ENCODE measurements at regions not wholly inside any gene's neighbourhood (a gene's known extent, or its start where the extent isn't known, plus 50 kb on each side); places are given as distances from the start of the nearest gene placed in this dataset.

GRCh38 chr20:60213126-60213893, 255.1 kb downstream of the CDH26 start:
- Histone ChIP-seq H3K4me1 (no peaks in the 10 kb centered on the region), H3K4me3 (no peak overlapping the region), H3K9me3 (no peaks in the 10 kb centered on the region), H3K27me3 (ENCODE audit: low read depth) (no peaks in the 10 kb centered on the region), H3K36me3 (no peaks in the 10 kb centered on the region), H3K27ac (no peak overlapping the region)
- intact Hi-C loops (cut with DNase I): no loop called here
- TF ChIP-seq, protein P1, sequence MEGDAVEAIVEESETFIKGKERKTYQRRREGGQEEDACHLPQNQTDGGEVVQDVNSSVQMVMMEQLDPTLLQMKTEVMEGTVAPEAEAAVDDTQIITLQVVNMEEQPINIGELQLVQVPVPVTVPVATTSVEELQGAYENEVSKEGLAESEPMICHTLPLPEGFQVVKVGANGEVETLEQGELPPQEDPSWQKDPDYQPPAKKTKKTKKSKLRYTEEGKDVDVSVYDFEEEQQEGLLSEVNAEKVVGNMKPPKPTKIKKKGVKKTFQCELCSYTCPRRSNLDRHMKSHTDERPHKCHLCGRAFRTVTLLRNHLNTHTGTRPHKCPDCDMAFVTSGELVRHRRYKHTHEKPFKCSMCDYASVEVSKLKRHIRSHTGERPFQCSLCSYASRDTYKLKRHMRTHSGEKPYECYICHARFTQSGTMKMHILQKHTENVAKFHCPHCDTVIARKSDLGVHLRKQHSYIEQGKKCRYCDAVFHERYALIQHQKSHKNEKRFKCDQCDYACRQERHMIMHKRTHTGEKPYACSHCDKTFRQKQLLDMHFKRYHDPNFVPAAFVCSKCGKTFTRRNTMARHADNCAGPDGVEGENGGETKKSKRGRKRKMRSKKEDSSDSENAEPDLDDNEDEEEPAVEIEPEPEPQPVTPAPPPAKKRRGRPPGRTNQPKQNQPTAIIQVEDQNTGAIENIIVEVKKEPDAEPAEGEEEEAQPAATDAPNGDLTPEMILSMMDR (IDR thresholded peaks at IDR 0.05): no peak
- DNase-seq (no peak), ATAC-seq (no peak)

DNA sequence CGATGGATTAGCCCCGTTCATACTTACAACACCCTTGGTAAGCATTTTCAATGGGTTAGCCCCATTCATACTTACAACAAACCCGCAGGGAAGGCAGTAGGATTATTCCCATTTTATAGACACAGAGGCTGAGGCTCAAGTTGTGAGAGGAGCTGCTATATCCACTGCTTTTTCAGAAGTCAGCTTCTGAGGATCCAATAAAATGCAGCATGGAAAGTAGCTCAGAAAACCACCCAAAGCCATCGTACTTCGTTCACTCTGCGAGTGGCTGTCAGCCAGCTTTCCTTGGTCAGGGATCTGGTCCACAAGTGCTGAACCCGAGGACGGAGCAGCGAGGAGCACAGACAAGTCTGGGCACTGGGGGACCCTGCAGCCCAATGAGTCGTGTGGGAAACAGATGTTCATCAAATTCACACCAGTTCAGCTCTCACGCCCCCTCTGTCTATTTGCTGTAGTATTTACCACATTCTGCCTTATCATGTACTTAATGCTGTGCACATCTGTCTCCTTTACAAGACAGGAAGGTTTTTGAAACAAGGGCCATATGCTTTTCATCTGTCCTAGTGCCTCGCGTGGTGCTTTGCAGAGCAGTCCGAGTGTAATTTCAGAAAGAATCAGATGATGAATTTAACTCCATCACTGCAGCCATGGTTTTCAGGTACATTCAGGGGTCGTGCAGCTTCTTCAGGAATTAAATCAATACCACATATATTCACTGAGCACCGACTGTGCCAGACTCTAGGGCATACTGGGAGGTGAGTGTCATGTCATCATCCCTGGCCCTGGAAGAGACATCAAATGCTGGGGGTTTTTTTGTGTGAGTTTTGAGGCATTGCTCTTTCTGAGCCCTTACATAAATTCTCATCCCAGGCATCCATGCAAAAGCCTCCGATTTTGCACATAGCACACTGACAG, 256.9 kb downstream of the CDH26 start:
- DNase-seq (no peak), ATAC-seq (no peak)
- no peaks in the 10 kb centered on the region for H3K36me3 ChIP-seq
- intact Hi-C loops (cut with DNase I): no loop called here
- no peaks in the 10 kb centered on the region for H3K4me1 ChIP-seq
- no peaks in the 10 kb centered on the region for H3K9me3 ChIP-seq
- no peaks in the 10 kb centered on the region for H3K27me3 ChIP-seq (ENCODE audit: low read depth)
- H3K4me3 ChIP-seq: no peak overlapping the region
- H3K27ac ChIP-seq: no peak overlapping the region
- TF ChIP-seq, protein P1 (IDR thresholded peaks at IDR 0.05): no peak

- intact Hi-C loops (cut with DNase I): no loop called here
- Histone ChIP-seq H3K9me3 (no peaks in the 10 kb centered on the region), H3K4me1 (no peaks in the 10 kb centered on the region), H3K4me3 (no peak overlapping the region), H3K27ac (no peak overlapping the region), H3K36me3 (no peaks in the 10 kb centered on the region), H3K27me3 (ENCODE audit: low read depth) (no peaks in the 10 kb centered on the region)
- ATAC-seq (no peak), DNase-seq (no peak)
- TF ChIP-seq, protein P1 (IDR thresholded peaks at IDR 0.05): no peak
Observed at GRCh38 chr20:60215816-60216730, 257.9 kb downstream of the CDH26 start.

DNA sequence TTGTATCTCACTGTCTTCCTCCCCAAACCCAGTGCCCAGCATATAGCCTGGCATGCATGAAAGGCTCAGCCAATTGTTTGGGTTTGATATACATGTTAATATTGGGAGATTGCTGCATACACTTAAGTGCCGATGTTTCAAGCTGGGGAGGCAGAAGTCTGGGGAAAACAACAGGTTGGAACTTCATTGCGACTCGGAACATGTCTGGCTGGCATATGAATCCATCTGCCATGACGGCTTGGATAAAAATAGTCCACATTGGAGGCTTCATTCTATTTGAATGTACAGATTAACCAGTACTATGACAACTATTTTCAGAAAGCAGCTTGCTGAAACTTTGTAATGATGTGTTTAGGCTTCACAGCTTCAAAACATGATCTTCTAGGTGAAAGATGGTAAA, 261.0 kb downstream of the CDH26 start:
- no peaks in the 10 kb centered on the region for H3K36me3 ChIP-seq
- ATAC-seq: no peak
- intact Hi-C loops (cut with DNase I): no loop called here
- no peak overlapping the region for H3K27ac ChIP-seq
- TF ChIP-seq, protein P1 (IDR thresholded peaks at IDR 0.05): no peak
- H3K4me1 ChIP-seq: no peaks in the 10 kb centered on the region
- no peaks in the 10 kb centered on the region for H3K27me3 ChIP-seq (ENCODE audit: low read depth)
- no peak for DNase-seq
- no peaks in the 10 kb centered on the region for H3K9me3 ChIP-seq
- H3K4me3 ChIP-seq: no peak overlapping the region

DNA sequence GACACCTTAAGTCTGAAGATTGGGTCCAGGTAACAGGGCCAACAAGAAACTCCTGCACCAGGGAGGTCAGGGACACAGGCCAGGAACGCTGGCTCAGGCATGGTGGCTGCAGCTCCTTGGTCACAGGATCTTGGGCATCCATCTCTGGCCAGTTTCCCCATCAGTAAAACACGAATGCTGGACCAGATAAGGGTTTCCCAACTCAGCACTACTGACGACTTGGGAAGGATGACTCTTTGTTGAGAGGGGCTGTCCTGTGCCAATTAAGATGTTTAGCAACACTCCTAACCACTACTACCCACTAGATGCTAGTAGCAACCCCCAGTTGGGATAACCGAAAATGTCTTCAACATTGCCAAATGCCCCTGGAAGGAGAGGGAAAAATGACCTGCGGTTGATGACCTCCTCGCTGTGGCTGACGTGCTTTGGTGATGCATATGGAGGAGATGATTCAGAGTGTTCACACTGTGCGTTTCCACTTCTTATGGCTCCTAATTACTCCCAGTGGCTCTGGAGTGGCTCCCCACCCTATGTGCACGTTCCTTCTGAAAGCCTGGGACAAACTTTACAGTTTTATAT, 261.9 kb downstream of the CDH26 start:
- Histone ChIP-seq H3K27ac (no peak overlapping the region), H3K27me3 (ENCODE audit: low read depth) (no peaks in the 10 kb centered on the region), H3K9me3 (no peaks in the 10 kb centered on the region), H3K4me3 (no peak overlapping the region), H3K4me1 (no peaks in the 10 kb centered on the region), H3K36me3 (no peaks in the 10 kb centered on the region)
- intact Hi-C loops (cut with DNase I): no loop called here
- DNase-seq (no peak), ATAC-seq (no peak)
- TF ChIP-seq, protein P1 (IDR thresholded peaks at IDR 0.05): no peak
